Fibroblast of the conjunctiva (primary cell): ENCODE measurements at regions not wholly inside any gene's neighbourhood (a gene's known extent, or its start where the extent isn't known, plus 50 kb on each side); places are given as distances from the start of the nearest gene placed in this dataset.

Source experiments
- DNase-seq: peaks from one replicate; pipeline ENCODE4 v3.0.0-alpha.2; 2010; ENCODE audit warnings: low read depth

- DNase-seq, result no peak
Observed at GRCh38 chr1:67560580-67561255, 124.3 kb upstream of the GADD45A start.

DNA sequence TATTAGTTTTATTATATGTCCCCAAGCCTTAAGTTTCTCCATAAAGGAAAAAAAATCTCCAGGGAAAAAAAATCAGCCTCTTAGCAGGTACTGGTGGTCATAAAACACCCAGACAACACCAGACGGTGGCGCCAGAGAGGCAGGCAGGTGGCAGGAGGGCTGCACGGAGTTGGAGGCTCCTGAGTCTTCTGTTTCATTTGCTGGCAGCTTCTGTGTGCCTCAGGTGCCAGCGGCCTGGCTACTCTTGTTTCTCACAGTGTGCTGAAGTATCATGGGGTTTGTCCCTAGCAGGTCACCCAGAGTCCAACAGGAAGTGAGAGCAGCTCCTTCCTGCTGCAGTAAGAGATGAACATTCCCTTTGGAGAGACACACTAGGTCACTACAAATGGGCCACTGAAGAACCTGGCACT, 123.3 kb upstream of the GADD45A start:
- DNase-seq, result peak; percentile 83

DNA sequence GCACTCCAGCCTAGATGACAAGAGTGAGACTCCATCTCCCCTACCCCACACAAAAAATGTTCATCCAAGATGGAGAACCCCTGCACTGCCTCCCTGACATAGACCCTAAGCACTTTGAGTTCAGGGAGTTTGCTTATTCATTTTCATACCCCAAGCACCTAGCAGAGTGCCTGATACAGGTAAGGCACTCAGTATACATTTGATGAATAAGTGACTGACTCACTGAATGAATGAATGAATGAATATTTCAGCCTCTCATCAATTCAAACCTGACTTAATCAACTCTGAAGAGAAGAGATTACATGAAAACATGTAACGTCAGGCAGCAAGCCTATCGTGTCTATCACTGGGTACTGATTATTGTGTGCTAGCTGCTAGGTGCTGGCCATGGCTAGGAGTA, 121.3 kb upstream of the GADD45A start:
- no peak for DNase-seq

- no peak for DNase-seq
Observed at GRCh38 chr1:67564193-67564592, 120.8 kb upstream of the GADD45A start.

DNA sequence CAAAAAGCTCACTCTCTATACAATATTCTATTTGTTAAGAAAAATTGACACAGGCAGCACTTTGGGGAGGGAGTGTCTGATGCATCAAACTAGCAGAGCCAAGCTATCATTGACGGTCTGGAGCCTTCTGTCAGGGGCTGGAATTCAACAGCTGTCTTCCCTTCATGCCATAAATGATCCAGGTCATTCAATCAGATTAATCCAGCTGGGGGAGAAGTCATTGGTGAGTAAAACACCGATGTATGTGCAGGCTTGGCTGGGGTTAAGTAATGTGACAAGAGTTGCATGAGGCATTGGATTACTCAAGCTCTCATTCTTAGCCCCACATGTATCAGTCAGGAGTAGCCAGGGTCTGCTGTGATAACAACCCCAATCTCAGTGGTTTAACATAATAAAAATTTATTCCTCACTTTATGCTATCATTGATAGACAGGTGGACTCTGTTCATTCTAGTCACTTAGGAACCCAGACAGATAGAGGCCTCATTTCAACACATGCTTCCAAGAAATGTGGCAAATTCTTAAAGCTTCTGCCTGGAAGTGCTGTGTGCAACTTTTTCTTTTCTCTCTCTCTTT, 118.1 kb upstream of the GADD45A start:
- DNase-seq, result no peak

- DNase-seq, result peak; percentile 40
Observed at GRCh38 chr1:67570486-67571143, 114.4 kb upstream of the GADD45A start.

GRCh38 chr1:67571406-67571805, 113.6 kb upstream of the GADD45A start:
- no peak for DNase-seq

GRCh38 chr1:67571901-67572593, 113.0 kb upstream of the GADD45A start:
- DNase-seq, result no peak

DNA sequence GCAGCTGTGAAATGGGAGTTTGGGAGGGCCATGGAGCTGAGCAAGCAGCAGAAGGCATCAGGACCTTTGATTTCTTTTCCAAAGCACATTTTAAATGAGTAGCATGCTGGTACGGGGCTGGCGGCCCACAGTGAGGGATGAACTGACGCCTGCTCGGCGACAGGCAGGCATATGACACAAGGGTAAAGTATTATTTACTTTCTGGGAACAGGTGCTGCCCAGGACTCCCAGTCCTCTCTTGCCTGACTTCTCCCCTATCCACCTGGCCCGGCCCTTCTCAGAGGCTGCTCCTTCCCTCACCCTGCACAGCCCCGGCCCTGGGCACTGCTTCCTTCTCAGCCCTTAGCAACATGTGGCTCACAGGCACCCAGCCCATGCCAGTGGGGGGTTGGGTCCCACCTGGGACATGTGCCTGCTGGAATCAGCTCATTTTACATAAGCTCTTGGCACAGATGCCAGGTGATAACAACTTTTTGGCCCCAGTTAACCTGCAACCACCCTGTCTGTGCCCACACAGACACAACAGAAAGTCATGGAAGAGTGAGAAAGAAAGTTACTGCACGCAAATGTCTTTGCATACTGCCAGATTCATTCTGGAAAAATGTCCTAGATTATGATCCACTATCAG, 112.3 kb upstream of the GADD45A start:
- no peak for DNase-seq

DNA sequence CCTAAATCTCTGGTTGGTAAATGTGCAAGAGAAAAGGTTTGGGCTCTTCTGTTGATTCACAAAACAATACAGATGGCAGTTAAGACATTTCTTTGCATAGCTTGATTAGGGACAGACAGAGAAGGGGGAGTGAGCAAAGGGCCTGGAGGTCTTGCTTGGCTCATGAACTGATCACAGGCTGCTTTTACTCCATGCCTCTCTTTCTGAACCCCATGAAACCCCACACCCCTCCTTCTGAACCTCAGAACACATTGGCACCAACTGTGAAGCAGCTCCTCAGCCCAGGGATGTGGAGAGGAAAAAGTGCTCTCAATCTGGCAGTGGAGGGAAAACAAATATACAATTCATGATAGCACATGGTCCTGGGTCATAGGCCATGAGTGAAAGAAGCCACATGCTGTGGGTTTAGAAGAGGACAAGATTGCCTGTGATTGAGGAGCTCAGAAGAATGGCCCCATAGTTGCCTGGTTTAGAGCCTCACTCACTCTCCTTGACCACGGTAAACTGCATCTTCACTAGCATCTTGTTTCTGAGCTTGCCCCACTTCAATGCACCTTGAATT, 111.6 kb upstream of the GADD45A start:
- no peak for DNase-seq

DNA sequence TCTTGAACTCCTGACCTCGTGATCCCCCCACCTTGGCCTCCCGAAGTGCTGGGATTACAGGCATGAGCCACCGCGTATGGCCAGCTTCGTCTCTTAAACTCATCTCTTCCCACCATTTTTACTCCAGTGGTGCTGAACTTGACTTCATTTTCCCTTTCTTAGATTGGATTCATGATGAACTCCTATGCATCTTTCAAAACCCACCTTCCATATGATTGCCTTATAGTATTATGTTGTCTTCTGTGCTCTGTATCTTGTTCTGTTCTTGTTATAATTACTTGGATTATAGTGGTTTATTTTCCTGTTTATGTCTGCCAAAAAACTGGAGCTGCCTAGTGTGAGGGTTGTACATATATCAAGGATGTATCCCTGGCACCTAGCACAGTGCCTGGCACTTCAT, 110.8 kb upstream of the GADD45A start:
- no peak for DNase-seq

- peak; percentile 55 for DNase-seq
Observed at GRCh38 chr1:67575861-67576260, 109.1 kb upstream of the GADD45A start.

- DNase-seq, result no peak
Observed at GRCh38 chr1:67576474-67576873, 108.5 kb upstream of the GADD45A start.

GRCh38 chr1:67577646-67578045, 107.4 kb upstream of the GADD45A start:
- DNase-seq, result no peak

GRCh38 chr1:67578397-67579020, 106.5 kb upstream of the GADD45A start:
- DNase-seq, result no peak

GRCh38 chr1:67579623-67580394, 105.2 kb upstream of the GADD45A start:
- no peak for DNase-seq

DNA sequence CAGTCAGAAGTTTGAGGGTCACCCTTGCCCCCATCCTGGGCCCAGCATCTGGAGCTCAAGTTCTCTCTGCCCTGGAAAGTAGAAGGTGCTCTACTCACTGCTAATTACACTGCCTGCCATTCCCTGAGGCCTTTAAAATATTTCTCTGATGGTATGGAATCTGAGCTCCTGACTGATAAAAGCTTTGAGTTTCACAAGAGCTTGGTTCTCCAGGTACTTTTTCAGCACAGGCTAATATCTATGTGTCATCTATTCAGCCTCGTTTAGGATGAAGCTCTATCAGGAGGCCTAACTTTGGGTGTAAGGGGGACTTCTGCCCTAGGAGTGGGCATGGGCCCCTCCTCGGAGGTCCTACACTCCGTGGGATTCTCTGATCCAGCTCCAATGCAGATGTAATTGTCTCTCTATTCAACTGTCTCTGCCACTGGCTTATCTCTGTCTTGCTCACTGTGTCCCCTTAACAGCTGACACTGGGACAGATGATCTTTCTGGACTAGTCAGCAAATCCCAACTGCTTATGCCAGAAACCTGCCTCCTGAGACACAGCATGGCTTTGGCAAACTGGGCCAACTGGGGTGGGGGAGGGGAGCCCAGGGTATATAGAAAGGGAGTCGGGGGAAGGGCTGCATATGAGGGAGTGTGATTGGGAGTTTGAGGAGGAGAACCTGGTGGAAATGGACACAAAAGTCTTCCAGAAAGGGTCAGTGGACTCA, 104.2 kb upstream of the GADD45A start:
- no peak for DNase-seq

DNA sequence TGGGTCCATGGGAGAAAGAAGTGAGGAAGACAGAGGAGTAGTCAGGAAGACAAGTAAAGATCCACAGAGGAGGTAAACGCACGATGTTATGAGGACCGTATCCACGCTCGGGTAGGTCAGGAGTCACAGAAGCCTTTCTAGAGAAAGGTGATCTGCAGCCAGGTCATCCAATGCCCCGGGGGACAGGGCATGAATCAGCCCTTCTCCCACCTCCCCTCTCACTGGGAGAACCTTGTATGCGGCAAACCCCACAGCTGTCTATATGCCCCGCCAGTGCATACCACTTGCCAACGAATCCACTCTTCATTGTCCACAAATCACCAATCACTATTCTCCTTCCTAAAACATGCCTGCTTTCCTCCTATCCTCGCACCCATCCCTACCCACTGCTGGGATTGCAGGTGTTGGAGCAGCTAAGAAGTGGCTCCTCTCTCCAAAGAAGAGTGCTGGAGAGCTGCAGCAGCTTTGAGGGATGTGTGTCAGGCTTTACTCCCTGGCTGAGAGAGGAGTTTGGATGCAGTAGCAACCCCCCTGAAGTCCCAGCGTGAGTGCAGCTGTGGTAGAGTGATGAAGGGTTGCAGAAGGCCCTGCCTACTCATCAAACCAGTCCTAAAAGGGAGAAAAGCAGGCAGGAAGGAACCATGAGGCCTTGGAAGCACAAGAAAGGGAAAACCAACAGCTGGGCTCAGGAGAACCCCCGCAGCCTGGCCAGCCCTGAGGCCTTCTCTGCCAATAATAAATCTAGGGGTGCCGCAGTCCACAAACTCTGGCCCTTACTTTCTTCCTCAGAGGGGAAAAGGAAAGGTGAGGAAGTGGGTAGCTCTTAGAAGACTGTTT, 102.2 kb upstream of the GADD45A start:
- no peak for DNase-seq

GRCh38 chr1:67583462-67583950, 101.5 kb upstream of the GADD45A start:
- no peak for DNase-seq
